Ishikawa (cell line): ENCODE measurements at regions not wholly inside any gene's neighbourhood (a gene's known extent, or its start where the extent isn't known, plus 50 kb on each side); places are given as distances from the start of the nearest gene placed in this dataset.

ENCODE experiments used
- CEBPB ChIP-seq: IDR thresholded peaks from 2 replicates; pipeline ENCODE4 v1.6.1; 2012
- CREB1 ChIP-seq: IDR thresholded peaks from 2 replicates; pipeline ENCODE4 v1.6.1; 2012; ENCODE audit warnings: low read depth
- EGR1 ChIP-seq: IDR thresholded peaks from 2 replicates; pipeline ENCODE4 v1.6.1; 2012
- EP300 ChIP-seq: IDR thresholded peaks from 2 replicates; pipeline ENCODE4 v1.6.1; 2012; ENCODE audit warnings: borderline replicate concordance
- FOXM1 ChIP-seq: IDR thresholded peaks from 2 replicates; pipeline ENCODE4 v1.6.1; 2012; ENCODE audit warnings: low read depth, borderline replicate concordance
- MAX ChIP-seq: IDR thresholded peaks from 2 replicates; pipeline ENCODE4 v1.6.1; 2012
- NFIC ChIP-seq: IDR thresholded peaks from 2 replicates; pipeline ENCODE4 v1.6.1; 2012
- RAD21 ChIP-seq: IDR thresholded peaks from 2 replicates; pipeline ENCODE4 v1.6.1; 2012; ENCODE audit warnings: low read depth
- REST ChIP-seq: IDR thresholded peaks from 2 replicates; pipeline ENCODE4 v1.6.1; 2012; ENCODE audit warnings: low read depth, mild to moderate bottlenecking
- TAF1 ChIP-seq: IDR thresholded peaks from 2 replicates; pipeline ENCODE4 v1.6.1; 2012; ENCODE audit warnings: low read depth, mild to moderate bottlenecking
- TCF12 ChIP-seq: IDR thresholded peaks from 2 replicates; pipeline ENCODE4 v1.6.1; 2012; ENCODE audit warnings: low read depth
- TEAD4 ChIP-seq: IDR thresholded peaks from 2 replicates; pipeline ENCODE4 v1.6.1; 2012
- YY1 ChIP-seq: IDR thresholded peaks from 2 replicates; pipeline ENCODE4 v1.6.1; 2012; ENCODE audit warnings: low read depth
- ZBTB7A ChIP-seq: IDR thresholded peaks from 2 replicates; pipeline ENCODE4 v1.6.1; 2012; ENCODE audit warnings: low read depth
- TF ChIP-seq, protein P1 (sequence below): IDR thresholded peaks from 2 replicates; pipeline ENCODE4 v1.6.1; 2012

- TF ChIP-seq EP300 (no peak), EGR1 (no peak), TAF1 (no peak), FOXM1 (no peak), REST (no peak), YY1 (no peak), CEBPB (no peak), TEAD4 (no peak), ZBTB7A (no peak), MAX (no peak), NFIC (no peak), CREB1 (no peak), RAD21 (no peak), TCF12 (no peak)
- TF ChIP-seq, protein P1, sequence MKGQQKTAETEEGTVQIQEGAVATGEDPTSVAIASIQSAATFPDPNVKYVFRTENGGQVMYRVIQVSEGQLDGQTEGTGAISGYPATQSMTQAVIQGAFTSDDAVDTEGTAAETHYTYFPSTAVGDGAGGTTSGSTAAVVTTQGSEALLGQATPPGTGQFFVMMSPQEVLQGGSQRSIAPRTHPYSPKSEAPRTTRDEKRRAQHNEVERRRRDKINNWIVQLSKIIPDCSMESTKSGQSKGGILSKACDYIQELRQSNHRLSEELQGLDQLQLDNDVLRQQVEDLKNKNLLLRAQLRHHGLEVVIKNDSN, result no peak
Observed at GRCh38 chr15:53246404-53246803, 456.3 kb upstream of the ONECUT1 start.

DNA sequence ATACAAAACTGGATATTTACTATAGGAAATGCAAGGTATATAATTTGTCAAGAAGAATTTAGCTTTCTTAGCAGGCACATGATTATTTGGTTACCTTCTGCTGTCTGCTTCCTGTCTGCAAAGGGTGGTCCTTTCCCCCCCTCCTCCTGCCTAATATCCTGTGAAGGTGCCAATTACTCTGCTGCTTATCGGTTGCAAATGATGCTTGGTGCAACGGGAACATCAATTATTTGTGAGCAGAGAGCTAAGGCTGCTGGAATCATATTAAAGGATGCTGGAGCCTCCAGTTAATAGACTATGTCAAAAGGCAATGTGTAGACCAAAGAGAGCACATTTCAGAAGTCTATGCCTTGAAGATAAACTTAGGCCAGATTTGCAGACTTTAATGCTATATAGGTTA, 443.7 kb upstream of the ONECUT1 start:
- TF ChIP-seq FOXM1 (no peak), YY1 (no peak), EP300 (no peak), ZBTB7A (no peak), EGR1 (no peak), TCF12 (no peak), TEAD4 (no peak), TAF1 (no peak), REST (no peak), NFIC (no peak), CREB1 (no peak), MAX (no peak), CEBPB (no peak), RAD21 (no peak)
- TF ChIP-seq, protein P1, result no peak

DNA sequence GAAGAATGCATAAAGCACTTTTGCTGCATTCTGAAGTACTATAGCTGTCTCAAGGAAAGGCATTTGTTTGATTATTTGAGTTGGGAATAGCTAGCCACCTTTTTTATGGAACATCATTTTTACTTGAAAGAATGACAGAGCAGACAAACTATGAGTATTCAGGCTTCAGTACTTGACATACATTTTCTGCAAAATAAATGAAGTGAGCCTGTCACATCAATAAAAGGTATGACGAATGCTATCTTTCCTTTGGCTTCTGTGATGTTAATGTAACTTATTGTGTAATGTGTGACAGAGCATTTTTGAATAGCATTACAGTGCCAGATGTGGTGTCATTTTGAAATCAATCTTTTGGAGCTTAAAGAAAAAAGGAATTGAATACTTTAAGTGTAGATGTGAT, 440.3 kb upstream of the ONECUT1 start:
- TF ChIP-seq, protein P1, result no peak
- TF ChIP-seq MAX, result no peak
- no peak for TF ChIP-seq TAF1
- no peak for TF ChIP-seq REST
- TF ChIP-seq EP300, result no peak
- TF ChIP-seq TEAD4, result no peak
- TF ChIP-seq NFIC, result no peak
- TF ChIP-seq EGR1, result no peak
- no peak for TF ChIP-seq YY1

DNA sequence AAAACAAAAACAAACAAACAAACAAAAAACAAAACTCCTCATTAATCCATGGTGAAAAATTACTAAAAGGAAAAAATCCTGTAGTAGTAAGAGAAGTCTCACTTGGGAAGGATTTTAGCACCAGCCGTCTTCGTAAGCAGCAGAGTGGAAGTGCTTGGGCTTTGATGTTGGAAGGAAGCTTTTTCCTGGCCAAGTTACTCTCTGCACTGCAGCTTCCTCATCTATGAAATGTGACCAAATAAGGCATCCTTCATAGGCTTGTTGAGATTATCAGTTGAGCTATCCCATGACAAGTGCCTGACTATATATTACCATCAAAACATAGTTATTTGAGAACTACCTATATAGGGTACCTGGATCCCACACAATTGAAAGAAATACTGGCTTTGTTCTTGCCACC, 436.4 kb upstream of the ONECUT1 start:
- TF ChIP-seq EGR1 (no peak), TAF1 (no peak), NFIC (no peak), ZBTB7A (no peak), REST (no peak), CEBPB (no peak), EP300 (no peak), TCF12 (no peak), RAD21 (no peak), FOXM1 (no peak), YY1 (no peak), TEAD4 (no peak), MAX (no peak), CREB1 (no peak)
- TF ChIP-seq, protein P1, result no peak
